Suprapubic skin (tissue), 3 donors: ENCODE measurements at regions not wholly inside any gene's neighbourhood (a gene's known extent, or its start where the extent isn't known, plus 50 kb on each side); places are given as distances from the start of the nearest gene placed in this dataset.

Source experiments
- CTCF ChIP-seq, 2 donors: fragments of 200-600 bp in 1 of 2; fragments of 450-650 bp in 1 of 2; sonication (generic) in 1 of 2; IDR thresholded peaks; one replicate each; pipeline ENCODE4 v1.5.1; 2016 to 2019; ENCODE audit warnings: antibody characterized with exemption in 2 of 2, mild to moderate bottlenecking in 1 of 2, moderate library complexity in 1 of 2
- EP300 ChIP-seq: sonication (generic); formaldehyde crosslinking; IDR thresholded peaks from one replicate; pipeline ENCODE4 v1.6.1; 2017; ENCODE audit warnings: antibody characterized with exemption

GRCh38 chr11:130640526-130640925, 192.1 kb downstream of the ADAMTS15 start:
- TF ChIP-seq EP300 (no peak), CTCF (IDR thresholded peaks at IDR 0.05) (no peak)
